Astrocyte (in vitro differentiated cells and primary cell): ENCODE measurements at regions not wholly inside any gene's neighbourhood (a gene's known extent, or its start where the extent isn't known, plus 50 kb on each side); places are given as distances from the start of the nearest gene placed in this dataset.
"Not testable (repeated sequence)": the region's sequence is repeated elsewhere in the genome, so short reads cannot be mapped to it uniquely, and the experiment has no call there.

Experiments
- CTCF ChIP-seq: IDR thresholded peaks from 2 replicates; pipeline ENCODE4 v1.5.1; 2011; ENCODE audit warnings: low read depth, mild to moderate bottlenecking, inconsistent platforms, low read length, moderate library complexity; ENCODE audit not compliant: insufficient read depth
- EZH2 ChIP-seq: IDR thresholded peaks from 2 replicates; pipeline ENCODE4 v1.6.1; 2012; ENCODE audit warnings: mild to moderate bottlenecking, low read length, inconsistent platforms; ENCODE audit not compliant: insufficient read depth

GRCh38 chr6:76560851-76561755 is 488.6 kb upstream of the IMPG1 start:
- TF ChIP-seq CTCF, EZH2: not testable (repeated sequence)
